Neural crest cell (in vitro differentiated cells): ENCODE measurements at regions not wholly inside any gene's neighbourhood (a gene's known extent, or its start where the extent isn't known, plus 50 kb on each side); places are given as distances from the start of the nearest gene placed in this dataset.
"Not testable (repeated sequence)": the region's sequence is repeated elsewhere in the genome, so short reads cannot be mapped to it uniquely, and the experiment has no call there.

Experiments used
- DNase-seq: peaks from one replicate; pipeline ENCODE4 v3.0.0; 2021; ENCODE audit warnings: low read depth, mixed read lengths, low spot score
- H3K27ac Mint-ChIP-seq: one replicate; pipeline ENCODE4 v1.8.0; 2021; ENCODE audit warnings: mild to moderate bottlenecking, mixed read lengths; ENCODE audit not compliant: unreplicated experiment
- H3K27me3 Mint-ChIP-seq: 2 replicates; pipeline ENCODE4 v1.8.0; 2021; ENCODE audit warnings: low read depth, mild to moderate bottlenecking, mixed read lengths
- H3K36me3 Mint-ChIP-seq: 2 replicates; pipeline ENCODE4 v1.8.0; 2021; ENCODE audit warnings: low read depth, mild to moderate bottlenecking, mixed read lengths
- H3K4me1 Mint-ChIP-seq: 2 replicates; pipeline ENCODE4 v1.8.0; 2021; ENCODE audit warnings: mixed read lengths
- H3K4me3 Mint-ChIP-seq: one replicate; pipeline ENCODE4 v1.8.0; 2021; ENCODE audit warnings: mild to moderate bottlenecking, mixed read lengths
- H3K9me3 Mint-ChIP-seq: 2 replicates; pipeline ENCODE4 v1.8.0; 2021; ENCODE audit warnings: mixed read lengths
- TF ChIP-seq, protein P1 (sequence below): fragments of 200-600 bp; sonication (generic); conservative IDR thresholded peaks from 2 replicates; pipeline ENCODE4 v1.5.0; 2021; ENCODE audit warnings: antibody characterized with exemption, mild to moderate bottlenecking

- peaks cover 4% of the 10 kb centered on the region for H3K36me3 Mint-ChIP-seq
- H3K9me3 Mint-ChIP-seq: peaks cover 6% of the 10 kb centered on the region
- DNase-seq: no peak
- peaks cover 13% of the 10 kb centered on the region for H3K4me1 Mint-ChIP-seq
- no peak overlapping the region for H3K27ac Mint-ChIP-seq
- no peaks in the 10 kb centered on the region for H3K27me3 Mint-ChIP-seq
- no peak overlapping the region for H3K4me3 Mint-ChIP-seq
- TF ChIP-seq, protein P1, sequence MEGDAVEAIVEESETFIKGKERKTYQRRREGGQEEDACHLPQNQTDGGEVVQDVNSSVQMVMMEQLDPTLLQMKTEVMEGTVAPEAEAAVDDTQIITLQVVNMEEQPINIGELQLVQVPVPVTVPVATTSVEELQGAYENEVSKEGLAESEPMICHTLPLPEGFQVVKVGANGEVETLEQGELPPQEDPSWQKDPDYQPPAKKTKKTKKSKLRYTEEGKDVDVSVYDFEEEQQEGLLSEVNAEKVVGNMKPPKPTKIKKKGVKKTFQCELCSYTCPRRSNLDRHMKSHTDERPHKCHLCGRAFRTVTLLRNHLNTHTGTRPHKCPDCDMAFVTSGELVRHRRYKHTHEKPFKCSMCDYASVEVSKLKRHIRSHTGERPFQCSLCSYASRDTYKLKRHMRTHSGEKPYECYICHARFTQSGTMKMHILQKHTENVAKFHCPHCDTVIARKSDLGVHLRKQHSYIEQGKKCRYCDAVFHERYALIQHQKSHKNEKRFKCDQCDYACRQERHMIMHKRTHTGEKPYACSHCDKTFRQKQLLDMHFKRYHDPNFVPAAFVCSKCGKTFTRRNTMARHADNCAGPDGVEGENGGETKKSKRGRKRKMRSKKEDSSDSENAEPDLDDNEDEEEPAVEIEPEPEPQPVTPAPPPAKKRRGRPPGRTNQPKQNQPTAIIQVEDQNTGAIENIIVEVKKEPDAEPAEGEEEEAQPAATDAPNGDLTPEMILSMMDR: no peak
Observed at GRCh38 chrX:98263135-98263534, 1379.4 kb downstream of the RPA4 start.

GRCh38 chrX:98289726-98290125 is 1406.0 kb downstream of the RPA4 start:
- Mint-ChIP-seq H3K4me1 (no peaks in the 10 kb centered on the region), H3K27me3 (no peaks in the 10 kb centered on the region), H3K36me3 (peaks cover 2% of the 10 kb centered on the region), H3K9me3 (peaks cover 8% of the 10 kb centered on the region), H3K27ac (no peak overlapping the region), H3K4me3 (no peak overlapping the region)
- no peak for DNase-seq
- TF ChIP-seq, protein P1: no peak

GRCh38 chrX:98294310-98294709 is 1410.6 kb downstream of the RPA4 start:
- H3K27ac Mint-ChIP-seq: no peak overlapping the region
- no peaks in the 10 kb centered on the region for H3K4me1 Mint-ChIP-seq
- peaks cover 3% of the 10 kb centered on the region for H3K9me3 Mint-ChIP-seq
- TF ChIP-seq, protein P1: no peak
- H3K36me3 Mint-ChIP-seq: no peaks in the 10 kb centered on the region
- no peaks in the 10 kb centered on the region for H3K27me3 Mint-ChIP-seq
- DNase-seq: no peak
- H3K4me3 Mint-ChIP-seq: no peak overlapping the region

DNA sequence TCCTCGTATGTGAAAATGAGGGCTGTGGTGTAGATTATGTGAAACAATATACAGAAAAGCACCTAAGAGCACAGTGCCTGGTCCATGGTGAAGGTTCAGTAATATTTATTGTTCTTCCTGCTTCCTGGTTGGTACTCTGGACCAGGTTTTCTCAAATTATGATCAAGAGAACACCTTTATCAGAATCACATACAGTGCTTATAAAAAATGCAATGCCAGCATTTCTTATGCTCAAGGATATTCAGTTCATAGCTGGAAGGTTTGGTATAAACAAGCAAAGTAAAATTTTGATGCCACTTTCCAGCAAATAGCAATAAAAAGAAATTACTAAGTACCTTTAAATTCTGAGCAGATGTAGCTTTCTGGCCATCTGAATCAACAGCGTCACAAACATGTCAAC is 1412.4 kb downstream of the RPA4 start:
- Mint-ChIP-seq H3K4me1 (no peaks in the 10 kb centered on the region), H3K27me3 (no peaks in the 10 kb centered on the region), H3K36me3 (peaks cover 3% of the 10 kb centered on the region), H3K9me3 (no peaks in the 10 kb centered on the region), H3K4me3 (no peak overlapping the region), H3K27ac (no peak overlapping the region)
- TF ChIP-seq, protein P1: no peak
- no peak for DNase-seq

DNA sequence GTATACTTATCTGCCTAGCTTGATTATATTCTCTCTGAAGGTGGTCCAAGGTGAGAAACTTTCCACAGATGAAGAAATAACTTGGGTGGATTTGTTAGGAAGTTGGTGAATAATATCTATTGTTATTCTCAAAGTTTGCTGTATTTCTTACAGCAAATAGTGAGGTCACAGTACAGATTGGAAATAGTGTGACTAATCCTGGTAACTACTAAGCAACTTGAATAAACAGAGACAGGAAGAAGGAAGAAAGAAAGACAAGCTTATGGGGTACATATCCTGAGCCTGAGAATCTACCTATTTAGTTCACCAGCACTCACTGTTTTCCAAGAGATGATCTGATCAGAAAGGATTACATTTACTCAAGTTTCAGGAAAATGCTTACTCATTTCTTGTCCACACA is 1416.1 kb downstream of the RPA4 start:
- no peak for DNase-seq
- Mint-ChIP-seq H3K9me3 (peaks cover 3% of the 10 kb centered on the region), H3K36me3 (peaks cover 3% of the 10 kb centered on the region), H3K27me3 (no peaks in the 10 kb centered on the region), H3K27ac (no peak overlapping the region), H3K4me3 (no peak overlapping the region), H3K4me1 (no peaks in the 10 kb centered on the region)
- TF ChIP-seq, protein P1: no peak

DNA sequence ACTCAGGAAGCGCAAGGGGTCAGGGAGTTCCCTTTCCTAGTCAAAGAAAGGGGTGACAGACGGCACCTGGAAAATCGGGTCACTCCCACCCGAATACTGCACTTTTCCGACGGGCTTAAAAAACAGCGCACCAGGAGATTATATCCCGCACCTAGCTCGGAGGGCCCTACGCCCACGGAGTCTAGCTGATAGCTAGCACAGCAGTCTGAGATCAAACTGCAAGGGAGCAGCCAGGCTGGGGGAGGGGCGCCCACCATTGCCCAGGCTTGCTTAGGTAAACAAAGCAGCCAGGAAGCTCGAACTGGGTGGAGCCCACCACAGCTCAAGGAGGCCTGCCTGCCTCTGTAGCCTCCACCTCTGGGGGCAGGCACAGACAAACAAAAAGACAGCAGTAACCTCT is 1416.8 kb downstream of the RPA4 start:
- H3K27me3 Mint-ChIP-seq, H3K36me3 Mint-ChIP-seq, H3K4me1 Mint-ChIP-seq, H3K27ac Mint-ChIP-seq, H3K4me3 Mint-ChIP-seq, DNase-seq, H3K9me3 Mint-ChIP-seq: not testable (repeated sequence)
